K562 (cell line): ENCODE measurements at regions not wholly inside any gene's neighbourhood (a gene's known extent, or its start where the extent isn't known, plus 50 kb on each side); places are given as distances from the start of the nearest gene placed in this dataset.

Source experiments
- ATAC-seq: fragments of 200-7000 bp; cut with Tn5 transposase; 3 replicates; pipeline ENCODE4 v1.9.1; 2020; ENCODE audit warnings: moderate library complexity
- BruUV-seq: library from RNA; stranded (reverse); fragments of 400-500 nt; replicated peaks from 2 replicates; lab custom pipeline; 2021; lab: Mats Ljungman, UMichigan
- CTCF ChIA-PET: fragments of 300-600 bp; formaldehyde crosslinking; extraction: SDS; loops from one replicate; lab custom pipeline; 2021; ENCODE audit warnings: low intra/inter-chr PET ratio; lab: Yijun Ruan, JAX
- POLR2A ChIA-PET: fragments of 300-600, 350-650 bp; sonication (Branson Sonifier 250); formaldehyde crosslinking; extraction: SDS; loops from one replicate; lab custom pipeline; 2021; ENCODE audit warnings: antibody characterized with exemption, inconsistent platforms; lab: Yijun Ruan, JAX
- DNase-seq, 4 experiments: peaks; one replicate each; pipeline versions ENCODE4 v3.0.0 to v3.0.0-alpha.2; 2011 to 2018; ENCODE audit warnings: low spot score in 3 of 4, mixed read lengths in 3 of 4; ENCODE audit errors: extremely low read depth in 1 of 4
- FAIRE-seq: peaks from 2 replicates; lab custom pipeline; 2011; peaks lifted over from hg19 to GRCh38; lab: Jason Lieb, UNC
- H2AFZ ChIP-seq: 2 replicates; pipeline ENCODE4 v1.6.0; 2011; ENCODE audit warnings: low read depth, low read length, control low read depth, inconsistent platforms
- H3K27ac ChIP-seq: fragments of 200-600 bp; 3 replicates; pipeline ENCODE4 v1.8.0; 2011; ENCODE audit warnings: low read depth, mild to moderate bottlenecking, control low read depth, inconsistent platforms, low read length, moderate library complexity, mixed read lengths; ENCODE audit errors: extremely low read depth
- H3K27me3 ChIP-seq, 2 experiments: fragments of 300-600 bp in 1 of 2; 2 replicates in 1 of 2; 3 replicates in 1 of 2; pipeline versions ENCODE4 v1.6.0 to v1.8.0; 2011; ENCODE audit warnings: inconsistent platforms in 2 of 2, low read length in 2 of 2, mild to moderate bottlenecking in 1 of 2, mixed read lengths in 1 of 2, moderate library complexity in 1 of 2; ENCODE audit not compliant: control insufficient read depth in 2 of 2, insufficient read depth in 2 of 2
- H3K36me3 ChIP-seq: fragments of 300-600 bp; 3 replicates; pipeline ENCODE4 v1.8.0; 2011; ENCODE audit warnings: mild to moderate bottlenecking, low read length, inconsistent platforms; ENCODE audit not compliant: control insufficient read depth, insufficient read depth
- H3K4me1 ChIP-seq, 2 experiments: fragments of 200-600 bp in 1 of 2; replicated peaks in 1 of 2; 2 replicates in 1 of 2; 3 replicates in 1 of 2; pipeline versions ENCODE4 v1.5.1 to v1.8.0; 2011; ENCODE audit warnings: inconsistent platforms in 2 of 2, low read length in 2 of 2, mild to moderate bottlenecking in 1 of 2, mixed read lengths in 1 of 2, moderate library complexity in 1 of 2; ENCODE audit not compliant: control insufficient read depth in 2 of 2, insufficient read depth in 2 of 2
- H3K4me2 ChIP-seq: 2 replicates; pipeline ENCODE4 v1.6.1; 2011; ENCODE audit warnings: low read length, control low read depth, inconsistent platforms, mixed read lengths; ENCODE audit not compliant: insufficient read depth
- H3K4me3 ChIP-seq: fragments of 200-600 bp; sonication (generic), shearing (Covaris generic); 2 replicates; pipeline ENCODE4 v1.5.1; 2016; ENCODE audit warnings: control low read depth, inconsistent platforms
- H3K79me2 ChIP-seq: fragments of 200-600 bp; 3 replicates; pipeline ENCODE4 v1.8.0; 2011; ENCODE audit warnings: low read length, inconsistent platforms; ENCODE audit not compliant: control insufficient read depth, insufficient read depth
- H3K9ac ChIP-seq, 2 experiments: 2 replicates each; pipeline versions ENCODE4 v1.6.0 to v1.6.1; 2011; ENCODE audit warnings: low read depth in 2 of 2, low read length in 2 of 2, control low read depth in 1 of 2, inconsistent platforms in 1 of 2, mild to moderate bottlenecking in 1 of 2, mixed read lengths in 1 of 2; ENCODE audit not compliant: insufficient read depth in 1 of 2
- H3K9me1 ChIP-seq: one replicate; pipeline ENCODE4 v1.6.0; 2011; ENCODE audit warnings: inconsistent platforms, mild to moderate bottlenecking, low read length, moderate library complexity; ENCODE audit not compliant: control insufficient read depth, insufficient read depth
- H3K9me3 ChIP-seq: replicated peaks from 2 replicates; pipeline ENCODE4 v1.5.1; 2011; ENCODE audit warnings: low read depth, low read length, inconsistent platforms; ENCODE audit not compliant: control insufficient read depth, insufficient read depth
- H4K20me1 ChIP-seq: replicated peaks from 2 replicates; pipeline ENCODE4 v1.6.1; 2011; ENCODE audit warnings: low read length, inconsistent platforms, mixed read lengths; ENCODE audit not compliant: control insufficient read depth, insufficient read depth
- CREB1 ChIP-seq, 2 experiments: sonication (generic) in 1 of 2; formaldehyde crosslinking in 1 of 2; IDR thresholded peaks; 2 replicates each; pipeline versions ENCODE4 v1.6.1 to v1.8.0; 2012 to 2022; ENCODE audit warnings: inconsistent platforms in 1 of 2, mild to moderate bottlenecking in 1 of 2, missing genetic modification reagents in 1 of 2, moderate library complexity in 1 of 2
- FOXK2 ChIP-seq, 2 experiments: fragments of 450-650 bp; IDR thresholded peaks in 1 of 2; conservative IDR thresholded peaks in 1 of 2; 2 replicates each; pipeline ENCODE4 v1.6.1; 2016; ENCODE audit warnings: low read depth in 2 of 2, mild to moderate bottlenecking in 1 of 2
- MAFF ChIP-seq: IDR thresholded peaks from 2 replicates; pipeline ENCODE4 v1.6.1; 2012; ENCODE audit warnings: low read length, improper control_type of control experiment
- NFE2 ChIP-seq: IDR thresholded peaks from 2 replicates; pipeline ENCODE4 v1.6.1; 2014; ENCODE audit warnings: antibody characterized with exemption, low read depth
- NUFIP1 ChIP-seq: fragments of 450-650 bp; IDR thresholded peaks from 2 replicates; pipeline ENCODE4 v1.6.1; 2018; ENCODE audit not compliant: partially characterized antibody
- TCF7L2 ChIP-seq: fragments of 150-350 bp; IDR thresholded peaks from 2 replicates; pipeline ENCODE4 v1.6.1; 2016; ENCODE audit warnings: low read depth, mild to moderate bottlenecking, low read length, moderate library complexity
- ZKSCAN1 ChIP-seq: fragments of 150-350 bp; IDR thresholded peaks from 2 replicates; pipeline ENCODE4 v1.6.1; 2016; ENCODE audit warnings: low read depth, low read length
- ZNF124 ChIP-seq: sonication (generic); formaldehyde crosslinking; IDR thresholded peaks from 2 replicates; pipeline ENCODE4 v1.8.1; 2022; ENCODE audit warnings: missing genetic modification reagents
- ZNF311 ChIP-seq: fragments of 250-450 bp; sonication (Bioruptor Pico); IDR thresholded peaks from 2 replicates; pipeline ENCODE4 v1.4.0; 2020; ENCODE audit warnings: mild to moderate bottlenecking, moderate library complexity
- WGBS: fragments of 100-300 bp; shearing (Covaris generic); methylation state at CpG from one replicate; pipeline ENCODE4 v1.1.6; 2016; ENCODE audit warnings: low coverage, mixed read lengths; ENCODE audit not compliant: insufficient coverage; ENCODE audit errors: missing lambda C conversion rate; 5-methylcytosine and 5-hydroxymethylcytosine counted together
- in situ Hi-C: fragments of 300-500 bp; cut with MboI; formaldehyde crosslinking; loops from 4 replicates; pipeline ENCODE4 v1.15.0; 2018; ENCODE audit warnings: inconsistent platforms, mixed read lengths
- intact Hi-C: fragments of 100-400 bp; cut with micrococcal nuclease; formaldehyde crosslinking; loops from 2 replicates; pipeline ENCODE4 v1.14.2; 2022
- TF ChIP-seq, protein P1 (sequence below): fragments of 250-450 bp; sonication (Bioruptor Pico); IDR thresholded peaks from 2 replicates; pipeline ENCODE4 v1.9.0; 2021; ENCODE audit warnings: mild to moderate bottlenecking, inconsistent platforms

DNA sequence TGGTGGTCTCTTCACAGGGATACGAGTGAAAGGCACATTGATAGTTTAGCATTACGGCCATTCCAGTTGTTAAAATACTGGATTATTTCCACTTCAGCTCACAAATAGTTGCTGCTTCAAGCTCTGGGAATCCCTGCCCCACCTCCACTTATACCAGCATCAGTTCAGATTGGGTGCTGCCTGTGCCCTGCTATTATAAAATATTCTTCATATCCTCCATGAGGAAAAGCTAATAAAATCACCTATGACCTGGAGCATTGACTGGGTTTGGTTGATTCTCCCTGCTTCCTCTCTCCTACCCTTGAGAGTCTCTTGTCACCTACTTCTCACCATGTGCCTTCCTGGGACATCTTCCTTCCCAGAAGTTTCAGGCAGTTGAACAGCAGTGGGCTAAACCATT lies 529.0 kb downstream of the MCTP2 start:
- Histone ChIP-seq H3K4me1 (no peaks in the 10 kb centered on the region), H3K9ac (no peak overlapping the region), H3K36me3 (no peaks in the 10 kb centered on the region), H2AFZ (no peak overlapping the region), H3K79me2 (no peaks in the 10 kb centered on the region), H3K27ac (no peak overlapping the region), H4K20me1 (no peaks in the 10 kb centered on the region), H3K9me3 (no peaks in the 10 kb centered on the region), H3K4me3 (no peak overlapping the region), H3K4me2 (no peak overlapping the region), H3K9me1 (no peaks in the 10 kb centered on the region), H3K27me3 (peaks cover 0 to 5% of the 10 kb centered on the region in 2 experiments; a peak in 1 of 5 replicates)
- 0% methylated on average over 2 of the region's 2 CpGs for WGBS
- no peak for TF ChIP-seq ZNF311 (CRISPR knock-in tag)
- TF ChIP-seq NUFIP1, result no peak
- no peak for TF ChIP-seq TCF7L2
- no peak for TF ChIP-seq ZNF124 (CRISPR knock-in tag)
- TF ChIP-seq ZKSCAN1, result no peak
- TF ChIP-seq MAFF, result no peak
- no peak for TF ChIP-seq NFE2
- TF ChIP-seq FOXK2 (conservative IDR thresholded peaks at IDR 0.05 in 1 of 2, IDR thresholded peaks at IDR 0.05 in 1 of 2; ENCODE audit: low read depth in 2 of 2), result no peak
- TF ChIP-seq CREB1 (IDR thresholded peaks at IDR 0.05), result no peak
- TF ChIP-seq CREB1 (CRISPR knock-in tag; IDR thresholded peaks at IDR 0.05), result no peak
- TF ChIP-seq, protein P1, sequence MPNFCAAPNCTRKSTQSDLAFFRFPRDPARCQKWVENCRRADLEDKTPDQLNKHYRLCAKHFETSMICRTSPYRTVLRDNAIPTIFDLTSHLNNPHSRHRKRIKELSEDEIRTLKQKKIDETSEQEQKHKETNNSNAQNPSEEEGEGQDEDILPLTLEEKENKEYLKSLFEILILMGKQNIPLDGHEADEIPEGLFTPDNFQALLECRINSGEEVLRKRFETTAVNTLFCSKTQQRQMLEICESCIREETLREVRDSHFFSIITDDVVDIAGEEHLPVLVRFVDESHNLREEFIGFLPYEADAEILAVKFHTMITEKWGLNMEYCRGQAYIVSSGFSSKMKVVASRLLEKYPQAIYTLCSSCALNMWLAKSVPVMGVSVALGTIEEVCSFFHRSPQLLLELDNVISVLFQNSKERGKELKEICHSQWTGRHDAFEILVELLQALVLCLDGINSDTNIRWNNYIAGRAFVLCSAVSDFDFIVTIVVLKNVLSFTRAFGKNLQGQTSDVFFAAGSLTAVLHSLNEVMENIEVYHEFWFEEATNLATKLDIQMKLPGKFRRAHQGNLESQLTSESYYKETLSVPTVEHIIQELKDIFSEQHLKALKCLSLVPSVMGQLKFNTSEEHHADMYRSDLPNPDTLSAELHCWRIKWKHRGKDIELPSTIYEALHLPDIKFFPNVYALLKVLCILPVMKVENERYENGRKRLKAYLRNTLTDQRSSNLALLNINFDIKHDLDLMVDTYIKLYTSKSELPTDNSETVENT (CRISPR knock-in tag), result no peak
- BruUV-seq, result no TSS peak
- CTCF ChIA-PET, result no interaction called here
- in situ Hi-C loops (no loop called here), intact Hi-C loops (no loop called here)
- ATAC-seq (no peak), FAIRE-seq (no peak), DNase-seq (no peak)
- POLR2A ChIA-PET, result interaction anchor here (1.4 kb wide), 1 partner anchor 23 kb away, joined by 3 read pairs; no protein-coding TSS in a partner anchor
